Omental fat pad (tissue), 3 donors: ENCODE measurements at regions not wholly inside any gene's neighbourhood (a gene's known extent, or its start where the extent isn't known, plus 50 kb on each side); places are given as distances from the start of the nearest gene placed in this dataset.

Experiments
- ATAC-seq: fragments of 150-250 bp; one replicate; pipeline ENCODE4 v1.9.1; 2016; ENCODE audit warnings: mild to moderate bottlenecking, moderate library complexity; ENCODE audit not compliant: low FRiP score
- DNase-seq: peaks from one replicate; pipeline ENCODE4 v3.0.0-alpha.2; 2019; ENCODE audit warnings: low spot score
- TF ChIP-seq, protein P1 (sequence below), 3 donors: fragments of 450-650 bp; IDR thresholded peaks; one replicate each; pipeline ENCODE4 v1.5.1; 2016 to 2017; ENCODE audit warnings: antibody characterized with exemption in 3 of 3, mild to moderate bottlenecking in 3 of 3, moderate library complexity in 2 of 3

DNA sequence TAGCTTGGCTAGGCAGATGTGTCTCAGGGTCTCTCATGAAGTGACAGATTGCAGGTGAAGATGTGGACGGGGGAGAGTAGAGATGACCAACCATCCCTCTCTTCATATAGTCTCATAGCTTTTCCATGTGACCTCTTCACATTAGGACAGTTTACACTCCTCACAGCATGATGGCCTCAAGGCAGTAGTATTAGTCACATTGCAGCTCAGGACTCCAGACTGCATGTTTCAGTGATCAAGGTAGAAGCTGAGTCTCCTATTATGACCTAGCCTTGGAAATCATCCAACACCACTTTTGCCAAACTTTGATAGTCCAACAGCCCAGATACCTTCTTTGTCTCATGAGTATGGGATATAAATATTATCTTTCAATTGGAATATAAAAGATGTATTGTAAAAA lies 147.7 kb downstream of the GASK1B start:
- TF ChIP-seq, protein P1, sequence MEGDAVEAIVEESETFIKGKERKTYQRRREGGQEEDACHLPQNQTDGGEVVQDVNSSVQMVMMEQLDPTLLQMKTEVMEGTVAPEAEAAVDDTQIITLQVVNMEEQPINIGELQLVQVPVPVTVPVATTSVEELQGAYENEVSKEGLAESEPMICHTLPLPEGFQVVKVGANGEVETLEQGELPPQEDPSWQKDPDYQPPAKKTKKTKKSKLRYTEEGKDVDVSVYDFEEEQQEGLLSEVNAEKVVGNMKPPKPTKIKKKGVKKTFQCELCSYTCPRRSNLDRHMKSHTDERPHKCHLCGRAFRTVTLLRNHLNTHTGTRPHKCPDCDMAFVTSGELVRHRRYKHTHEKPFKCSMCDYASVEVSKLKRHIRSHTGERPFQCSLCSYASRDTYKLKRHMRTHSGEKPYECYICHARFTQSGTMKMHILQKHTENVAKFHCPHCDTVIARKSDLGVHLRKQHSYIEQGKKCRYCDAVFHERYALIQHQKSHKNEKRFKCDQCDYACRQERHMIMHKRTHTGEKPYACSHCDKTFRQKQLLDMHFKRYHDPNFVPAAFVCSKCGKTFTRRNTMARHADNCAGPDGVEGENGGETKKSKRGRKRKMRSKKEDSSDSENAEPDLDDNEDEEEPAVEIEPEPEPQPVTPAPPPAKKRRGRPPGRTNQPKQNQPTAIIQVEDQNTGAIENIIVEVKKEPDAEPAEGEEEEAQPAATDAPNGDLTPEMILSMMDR (IDR thresholded peaks at IDR 0.05) = no peak
- ATAC-seq = no peak
- no peak for DNase-seq

DNA sequence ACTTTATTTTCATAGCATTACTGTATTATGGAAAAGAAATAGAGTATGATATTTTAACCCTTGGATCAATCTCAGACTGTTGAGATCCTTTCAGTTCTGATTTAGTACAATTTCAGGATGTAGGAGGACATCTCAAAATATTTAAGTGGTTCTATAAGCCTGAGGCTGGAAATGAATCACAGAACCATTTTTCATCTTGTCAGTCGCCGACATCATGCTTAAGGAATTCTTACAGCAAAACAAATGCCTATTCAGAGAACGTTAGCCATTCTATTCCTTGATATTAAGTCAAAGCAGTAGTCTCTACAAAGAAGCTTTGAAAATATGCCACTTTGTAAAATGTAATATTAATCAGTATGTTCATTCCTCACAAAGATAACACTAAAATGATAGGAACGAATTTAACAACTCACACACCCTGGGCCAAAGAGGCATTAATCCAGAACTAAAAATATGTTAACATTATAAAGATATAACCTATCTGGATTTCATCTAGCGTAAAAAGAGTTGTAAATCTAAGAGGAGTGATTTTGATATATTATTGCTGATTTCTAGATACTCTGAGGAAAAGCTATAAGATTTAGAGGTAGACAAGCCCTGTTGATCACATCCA lies 152.0 kb downstream of the GASK1B start:
- ATAC-seq (peak; percentile 60), DNase-seq (no peak)
- TF ChIP-seq, protein P1 (IDR thresholded peaks at IDR 0.05) = no peak

DNA sequence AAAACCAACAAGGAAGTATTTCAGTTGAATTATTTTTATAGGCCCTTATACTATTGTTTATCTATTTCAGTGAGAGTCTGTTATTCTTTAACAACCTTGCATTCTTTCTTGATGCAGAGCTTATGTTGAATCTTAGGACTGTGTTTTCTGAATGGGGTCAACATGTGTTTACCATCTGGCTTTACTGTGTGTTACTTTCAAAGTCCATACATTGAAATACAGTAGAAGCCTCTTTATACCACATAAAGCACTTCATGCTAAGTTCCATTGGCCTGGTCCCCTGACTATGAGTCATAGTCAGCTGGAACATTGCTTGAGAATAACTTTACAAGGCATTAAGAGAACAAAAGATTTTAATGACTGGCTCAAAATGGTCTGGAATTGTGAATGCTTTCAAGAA lies 152.6 kb downstream of the GASK1B start:
- TF ChIP-seq, protein P1 (IDR thresholded peaks at IDR 0.05) = no peak
- ATAC-seq (peak; percentile 45), DNase-seq (peak; percentile 49)

GRCh38 chr4:158018831-158019230 lies 154.0 kb downstream of the GASK1B start:
- TF ChIP-seq, protein P1 (IDR thresholded peaks at IDR 0.05) = no peak
- ATAC-seq (no peak), DNase-seq (no peak)

GRCh38 chr4:158018221-158018830 lies 154.5 kb downstream of the GASK1B start:
- no peak for ATAC-seq
- TF ChIP-seq, protein P1 (IDR thresholded peaks at IDR 0.05) = no peak
- no peak for DNase-seq

GRCh38 chr4:158016511-158016910 lies 156.3 kb downstream of the GASK1B start:
- ATAC-seq = peak; percentile 81
- no peak for DNase-seq
- TF ChIP-seq, protein P1 (IDR thresholded peaks at IDR 0.05) = no peak

DNA sequence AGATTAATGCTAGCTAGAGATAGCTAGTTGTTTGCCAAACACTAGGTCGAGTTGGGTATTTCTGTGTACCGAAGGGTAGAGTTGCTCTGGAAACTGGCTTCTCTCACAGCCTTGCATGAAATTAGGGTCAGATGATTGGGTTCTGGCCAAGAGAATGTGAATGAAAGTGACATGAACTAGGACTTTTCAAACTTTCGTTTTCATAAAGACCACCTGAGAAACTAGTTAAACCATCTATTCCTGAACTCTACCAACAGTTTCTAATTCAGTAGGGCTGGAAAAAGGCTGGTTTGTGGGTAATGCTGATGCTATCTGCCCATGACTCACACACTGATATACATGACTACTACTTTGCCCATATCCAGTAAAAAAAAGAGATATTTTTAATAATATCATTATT lies 157.6 kb downstream of the GASK1B start:
- TF ChIP-seq, protein P1 (IDR thresholded peaks at IDR 0.05) = no peak
- peak; percentile 41 for ATAC-seq
- DNase-seq = no peak
